ENCODE measurements at regions not wholly inside any gene's neighbourhood (a gene's known extent, or its start where the extent isn't known, plus 50 kb on each side); places are given as distances from the start of the nearest gene placed in this dataset.

- POLR2A ChIA-PET: no interaction called here
- no peak for DNase-seq (ENCODE audit: extremely low spot score)
- CTCF ChIA-PET: no interaction called here
- TF ChIP-seq L3MBTL2 (conservative IDR thresholded peaks at IDR 0.05): no peak
- TF ChIP-seq FOXA1 (IDR thresholded peaks at IDR 0.05): no peak
- no peak for TF ChIP-seq TARDBP (IDR thresholded peaks at IDR 0.05)
- TF ChIP-seq ARNT (IDR thresholded peaks at IDR 0.05): no peak
- no peak for TF ChIP-seq ZNF384 (IDR thresholded peaks at IDR 0.05)
- no peak for TF ChIP-seq NFRKB (IDR thresholded peaks at IDR 0.05)
- TF ChIP-seq FOXM1 (IDR thresholded peaks at IDR 0.05; ENCODE audit: borderline replicate concordance): no peak
- TF ChIP-seq BHLHE40 (IDR thresholded peaks at IDR 0.05; ENCODE audit: borderline replicate concordance): no peak
- no peak for TF ChIP-seq PKNOX1 (IDR thresholded peaks at IDR 0.05)
- no peak for TF ChIP-seq SUZ12 (IDR thresholded peaks at IDR 0.05)
- TF ChIP-seq CTBP1 (IDR thresholded peaks at IDR 0.05; ENCODE audit: borderline replicate concordance): no peak
- TF ChIP-seq FOXK2 (IDR thresholded peaks at IDR 0.05): no peak
- no peak for TF ChIP-seq SP1 (IDR thresholded peaks at IDR 0.05)
- no peak for TF ChIP-seq LEF1 (IDR thresholded peaks at IDR 0.05; ENCODE audit: borderline replicate concordance)
- TF ChIP-seq HDGF (IDR thresholded peaks at IDR 0.05; ENCODE audit: borderline replicate concordance): no peak
- no peak for TF ChIP-seq ELF4 (IDR thresholded peaks at IDR 0.05)
Measured at GRCh38 chr3:127446756-127447155, 143.8 kb downstream of the TPRA1 start.

- ChIA-PET CTCF (no interaction called here), POLR2A (no interaction called here)
- DNase-seq (ENCODE audit: extremely low spot score): no peak
- TF ChIP-seq SUZ12 (IDR thresholded peaks at IDR 0.05) (no peak), FOXA1 (IDR thresholded peaks at IDR 0.05) (no peak), NFRKB (IDR thresholded peaks at IDR 0.05) (no peak), ARNT (IDR thresholded peaks at IDR 0.05) (no peak), FOXK2 (IDR thresholded peaks at IDR 0.05) (no peak)
Measured at GRCh38 chr3:127445581-127446343, 144.8 kb downstream of the TPRA1 start.

GRCh38 chr3:127444761-127445160, 145.8 kb downstream of the TPRA1 start:
- ChIA-PET CTCF (no interaction called here), POLR2A (no interaction called here)
- DNase-seq (ENCODE audit: extremely low spot score): no peak
- TF ChIP-seq FOXA1 (IDR thresholded peaks at IDR 0.05) (no peak), LEF1 (IDR thresholded peaks at IDR 0.05; ENCODE audit: borderline replicate concordance) (no peak), TARDBP (IDR thresholded peaks at IDR 0.05) (no peak), ZNF384 (IDR thresholded peaks at IDR 0.05) (no peak), SP1 (IDR thresholded peaks at IDR 0.05) (no peak), HDGF (IDR thresholded peaks at IDR 0.05; ENCODE audit: borderline replicate concordance) (no peak), BHLHE40 (IDR thresholded peaks at IDR 0.05; ENCODE audit: borderline replicate concordance) (no peak), ELF4 (IDR thresholded peaks at IDR 0.05) (no peak), PKNOX1 (IDR thresholded peaks at IDR 0.05) (no peak), ARNT (IDR thresholded peaks at IDR 0.05) (no peak), L3MBTL2 (conservative IDR thresholded peaks at IDR 0.05) (no peak)

- ChIA-PET POLR2A (no interaction called here), CTCF (no interaction called here)
- DNase-seq (ENCODE audit: extremely low spot score): no peak
- TF ChIP-seq SUZ12 (IDR thresholded peaks at IDR 0.05): no peak
- no peak for TF ChIP-seq FOXA1 (IDR thresholded peaks at IDR 0.05)
- TF ChIP-seq BHLHE40 (IDR thresholded peaks at IDR 0.05; ENCODE audit: borderline replicate concordance): no peak
- no peak for TF ChIP-seq HDGF (IDR thresholded peaks at IDR 0.05; ENCODE audit: borderline replicate concordance)
- no peak for TF ChIP-seq NFRKB (IDR thresholded peaks at IDR 0.05)
- no peak for TF ChIP-seq L3MBTL2 (conservative IDR thresholded peaks at IDR 0.05)
- TF ChIP-seq FOXK2 (IDR thresholded peaks at IDR 0.05): no peak
- TF ChIP-seq TARDBP (IDR thresholded peaks at IDR 0.05): no peak
- no peak for TF ChIP-seq FOXM1 (IDR thresholded peaks at IDR 0.05; ENCODE audit: borderline replicate concordance)
- TF ChIP-seq LEF1 (IDR thresholded peaks at IDR 0.05; ENCODE audit: borderline replicate concordance): no peak
- TF ChIP-seq ELF4 (IDR thresholded peaks at IDR 0.05): no peak
- TF ChIP-seq ZNF384 (IDR thresholded peaks at IDR 0.05): no peak
- TF ChIP-seq PKNOX1 (IDR thresholded peaks at IDR 0.05): no peak
- no peak for TF ChIP-seq ARNT (IDR thresholded peaks at IDR 0.05)
- no peak for TF ChIP-seq CTBP1 (IDR thresholded peaks at IDR 0.05; ENCODE audit: borderline replicate concordance)
- no peak for TF ChIP-seq SP1 (IDR thresholded peaks at IDR 0.05)
Measured at GRCh38 chr3:127443581-127444375, 146.8 kb downstream of the TPRA1 start.

- TF ChIP-seq ZNF384 (IDR thresholded peaks at IDR 0.05): no peak
- no peak for TF ChIP-seq L3MBTL2 (conservative IDR thresholded peaks at IDR 0.05)
- no peak for TF ChIP-seq ELF4 (IDR thresholded peaks at IDR 0.05)
- TF ChIP-seq TARDBP (IDR thresholded peaks at IDR 0.05): no peak
- TF ChIP-seq LEF1 (IDR thresholded peaks at IDR 0.05; ENCODE audit: borderline replicate concordance): no peak
- TF ChIP-seq SP1 (IDR thresholded peaks at IDR 0.05): no peak
- no peak for TF ChIP-seq PKNOX1 (IDR thresholded peaks at IDR 0.05)
- TF ChIP-seq FOXK2 (IDR thresholded peaks at IDR 0.05): no peak
- no peak for TF ChIP-seq HDGF (IDR thresholded peaks at IDR 0.05; ENCODE audit: borderline replicate concordance)
- TF ChIP-seq FOXA1 (IDR thresholded peaks at IDR 0.05): no peak
- TF ChIP-seq CTBP1 (IDR thresholded peaks at IDR 0.05; ENCODE audit: borderline replicate concordance): no peak
- TF ChIP-seq ARNT (IDR thresholded peaks at IDR 0.05): no peak
- TF ChIP-seq SUZ12 (IDR thresholded peaks at IDR 0.05): no peak
- no peak for TF ChIP-seq FOXM1 (IDR thresholded peaks at IDR 0.05; ENCODE audit: borderline replicate concordance)
- no peak for TF ChIP-seq BHLHE40 (IDR thresholded peaks at IDR 0.05; ENCODE audit: borderline replicate concordance)
- no peak for TF ChIP-seq NFRKB (IDR thresholded peaks at IDR 0.05)
- DNase-seq (ENCODE audit: extremely low spot score): no peak
- POLR2A ChIA-PET: no interaction called here
- CTCF ChIA-PET: no interaction called here
Measured at GRCh38 chr3:127442506-127442905, 148.0 kb downstream of the TPRA1 start.

All from HEK293T (cell line).